ACC112 (cell line): ENCODE measurements at regions not wholly inside any gene's neighbourhood (a gene's known extent, or its start where the extent isn't known, plus 50 kb on each side); places are given as distances from the start of the nearest gene placed in this dataset.

Experiments
- H2AFZ ChIP-seq: fragments of 200-600 bp; sonication (generic); one replicate; pipeline ENCODE4 v1.6.0; 2017; ENCODE audit warnings: antibody characterized with exemption, low read length; ENCODE audit not compliant: unreplicated experiment
- H3K27ac ChIP-seq: fragments of 200-600 bp; sonication (generic); 2 replicates; pipeline ENCODE4 v1.5.1; 2014; ENCODE audit warnings: low read depth, mild to moderate bottlenecking, antibody characterized with exemption, low read length, moderate library complexity
- H3K27me3 ChIP-seq: fragments of 200-600 bp; sonication (generic); 2 replicates; pipeline ENCODE4 v1.6.1; 2014; ENCODE audit warnings: mild to moderate bottlenecking, antibody characterized with exemption, low read length, moderate library complexity, mixed read lengths; ENCODE audit not compliant: insufficient read depth
- H3K36me3 ChIP-seq: fragments of 200-600 bp; sonication (generic); 2 replicates; pipeline ENCODE4 v1.6.1; 2016; ENCODE audit warnings: mild to moderate bottlenecking, antibody characterized with exemption, low read length, moderate library complexity, mixed read lengths; ENCODE audit not compliant: insufficient read depth
- H3K4me1 ChIP-seq: fragments of 200-600 bp; sonication (generic); one replicate; pipeline ENCODE4 v1.6.1; 2016; ENCODE audit warnings: low read length, mixed read lengths; ENCODE audit not compliant: insufficient read depth, unreplicated experiment, control insufficient read depth
- H3K4me3 ChIP-seq: fragments of 200-600 bp; sonication (generic); 2 replicates; pipeline ENCODE4 v1.5.1; 2014; ENCODE audit warnings: mild to moderate bottlenecking, low read depth, low read length
- H3K79me2 ChIP-seq: fragments of 200-600 bp; sonication (generic); one replicate; pipeline ENCODE4 v1.6.0; 2016; ENCODE audit warnings: low read length; ENCODE audit not compliant: control insufficient read depth, unreplicated experiment, insufficient read depth

- Histone ChIP-seq H3K79me2 (no peaks in the 10 kb centered on the region), H2AFZ (no peak overlapping the region), H3K36me3 (no peaks in the 10 kb centered on the region), H3K27ac (no peak overlapping the region), H3K4me1 (peaks cover 2% of the 10 kb centered on the region), H3K27me3 (peaks cover 13% of the 10 kb centered on the region), H3K4me3 (no peak overlapping the region)
Measured at GRCh38 chr10:125226005-125226404, 65.6 kb upstream of the CTBP2 start.

- Histone ChIP-seq H3K4me1 (no peaks in the 10 kb centered on the region), H3K4me3 (no peak overlapping the region), H3K27ac (no peak overlapping the region), H3K27me3 (peaks cover 13% of the 10 kb centered on the region), H3K36me3 (no peaks in the 10 kb centered on the region), H3K79me2 (no peaks in the 10 kb centered on the region), H2AFZ (no peak overlapping the region)
Measured at GRCh38 chr10:125225051-125225450, 64.7 kb upstream of the CTBP2 start.

GRCh38 chr10:125222515-125223308, 62.3 kb upstream of the CTBP2 start:
- no peak overlapping the region for H2AFZ ChIP-seq
- H3K79me2 ChIP-seq, result no peaks in the 10 kb centered on the region
- no peaks in the 10 kb centered on the region for H3K4me1 ChIP-seq
- H3K27me3 ChIP-seq, result peaks cover 13% of the 10 kb centered on the region
- no peaks in the 10 kb centered on the region for H3K36me3 ChIP-seq
- H3K27ac ChIP-seq, result no peak overlapping the region
- no peak overlapping the region for H3K4me3 ChIP-seq

GRCh38 chr10:125221716-125222115, 61.4 kb upstream of the CTBP2 start:
- no peak overlapping the region for H2AFZ ChIP-seq
- H3K27ac ChIP-seq, result no peak overlapping the region
- H3K4me1 ChIP-seq, result no peaks in the 10 kb centered on the region
- peaks cover 13% of the 10 kb centered on the region for H3K27me3 ChIP-seq
- no peaks in the 10 kb centered on the region for H3K36me3 ChIP-seq
- H3K4me3 ChIP-seq, result no peak overlapping the region
- H3K79me2 ChIP-seq, result no peaks in the 10 kb centered on the region

GRCh38 chr10:125219776-125220175, 59.4 kb upstream of the CTBP2 start:
- no peak overlapping the region for H3K4me3 ChIP-seq
- H3K27me3 ChIP-seq, result peaks cover 13% of the 10 kb centered on the region
- no peak overlapping the region for H3K27ac ChIP-seq
- H3K4me1 ChIP-seq, result no peaks in the 10 kb centered on the region
- no peaks in the 10 kb centered on the region for H3K79me2 ChIP-seq
- no peak overlapping the region for H2AFZ ChIP-seq
- H3K36me3 ChIP-seq, result no peaks in the 10 kb centered on the region

- Histone ChIP-seq H3K79me2 (no peaks in the 10 kb centered on the region), H2AFZ (no peak overlapping the region), H3K27ac (no peak overlapping the region), H3K27me3 (peaks cover 13% of the 10 kb centered on the region), H3K4me3 (no peak overlapping the region), H3K36me3 (no peaks in the 10 kb centered on the region), H3K4me1 (no peaks in the 10 kb centered on the region)
Measured at GRCh38 chr10:125218967-125219366, 58.6 kb upstream of the CTBP2 start.

- H3K4me1 ChIP-seq, result no peaks in the 10 kb centered on the region
- H3K79me2 ChIP-seq, result no peaks in the 10 kb centered on the region
- H3K4me3 ChIP-seq, result no peak overlapping the region
- no peak overlapping the region for H2AFZ ChIP-seq
- H3K27ac ChIP-seq, result no peak overlapping the region
- peaks cover 15% of the 10 kb centered on the region for H3K27me3 ChIP-seq
- no peaks in the 10 kb centered on the region for H3K36me3 ChIP-seq
Measured at GRCh38 chr10:125217990-125218675, 57.8 kb upstream of the CTBP2 start.

- H3K79me2 ChIP-seq, result no peaks in the 10 kb centered on the region
- H3K27me3 ChIP-seq, result peaks cover 12% of the 10 kb centered on the region; the same call in 1 of the 2 replicates
- H2AFZ ChIP-seq, result no peak overlapping the region
- no peaks in the 10 kb centered on the region for H3K36me3 ChIP-seq
- H3K27ac ChIP-seq, result no peak overlapping the region
- no peaks in the 10 kb centered on the region for H3K4me1 ChIP-seq
- H3K4me3 ChIP-seq, result no peak overlapping the region
Measured at GRCh38 chr10:125216861-125217260, 56.5 kb upstream of the CTBP2 start.

- Histone ChIP-seq H3K36me3 (no peaks in the 10 kb centered on the region), H3K4me1 (no peaks in the 10 kb centered on the region), H3K4me3 (no peak overlapping the region), H3K27me3 (peaks cover 12% of the 10 kb centered on the region; the same call in 1 of the 2 replicates), H3K27ac (no peak overlapping the region), H2AFZ (no peak overlapping the region), H3K79me2 (no peaks in the 10 kb centered on the region)
Measured at GRCh38 chr10:125216309-125216708, 55.9 kb upstream of the CTBP2 start.

GRCh38 chr10:125214283-125214570, 53.9 kb upstream of the CTBP2 start:
- Histone ChIP-seq H3K79me2 (no peaks in the 10 kb centered on the region), H3K27me3 (peaks cover 15% of the 10 kb centered on the region; the same call in 1 of the 2 replicates), H3K4me3 (no peak overlapping the region), H3K4me1 (no peaks in the 10 kb centered on the region), H3K27ac (no peak overlapping the region), H2AFZ (no peak overlapping the region), H3K36me3 (no peaks in the 10 kb centered on the region)
